ENCODE measurements at regions not wholly inside any gene's neighbourhood (a gene's known extent, or its start where the extent isn't known, plus 50 kb on each side); places are given as distances from the start of the nearest gene placed in this dataset.
"Not testable (repeated sequence)": the region's sequence is repeated elsewhere in the genome, so short reads cannot be mapped to it uniquely, and the experiment has no call there.

DNA sequence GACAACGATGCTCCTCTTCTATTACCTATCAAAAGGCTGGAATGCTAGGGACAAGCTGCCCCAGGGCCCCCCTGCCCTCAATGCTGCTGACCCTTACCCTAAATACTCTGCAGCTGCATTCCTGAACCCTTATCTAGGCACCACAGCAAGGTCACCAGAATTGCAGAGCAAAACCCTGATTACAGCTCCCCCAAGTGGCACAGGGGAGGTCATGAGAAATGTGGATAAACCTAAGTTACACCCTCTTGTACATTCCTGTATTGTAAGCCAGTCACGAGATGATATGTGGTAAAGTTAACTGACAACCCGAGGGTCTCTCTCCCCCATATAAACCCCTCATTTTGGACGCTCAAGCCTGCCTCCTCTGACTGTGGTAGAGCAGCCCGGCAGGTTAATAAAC lies 411.8 kb upstream of the STXBP6 start:
- CTCF ChIA-PET, result no interaction called here
- POLR2A ChIA-PET, result no interaction called here

GRCh38 chr14:25444381-25444780 lies 394.4 kb upstream of the STXBP6 start:
- ChIA-PET CTCF (no interaction called here), POLR2A (no interaction called here)

DNA sequence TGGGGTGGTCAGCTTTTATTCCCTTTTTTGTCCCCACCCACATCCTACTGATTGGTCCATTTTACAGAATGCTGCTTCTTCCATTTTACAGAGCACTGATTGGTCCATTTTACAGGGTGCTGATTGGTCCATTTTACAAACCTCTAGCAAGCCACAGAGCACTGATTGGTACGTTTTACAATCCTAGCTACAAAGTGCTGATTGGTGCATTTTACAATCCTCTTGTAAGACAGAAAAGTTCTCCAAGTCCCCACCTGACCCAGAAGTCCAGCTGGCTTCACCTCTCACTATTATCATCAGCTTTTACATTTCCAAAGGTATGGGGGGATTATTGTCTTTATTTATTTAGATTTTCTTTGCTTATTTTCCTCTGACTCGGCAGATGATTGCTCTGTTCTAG lies 390.4 kb upstream of the STXBP6 start:
- POLR2A ChIA-PET, CTCF ChIA-PET: not testable (repeated sequence)

DNA sequence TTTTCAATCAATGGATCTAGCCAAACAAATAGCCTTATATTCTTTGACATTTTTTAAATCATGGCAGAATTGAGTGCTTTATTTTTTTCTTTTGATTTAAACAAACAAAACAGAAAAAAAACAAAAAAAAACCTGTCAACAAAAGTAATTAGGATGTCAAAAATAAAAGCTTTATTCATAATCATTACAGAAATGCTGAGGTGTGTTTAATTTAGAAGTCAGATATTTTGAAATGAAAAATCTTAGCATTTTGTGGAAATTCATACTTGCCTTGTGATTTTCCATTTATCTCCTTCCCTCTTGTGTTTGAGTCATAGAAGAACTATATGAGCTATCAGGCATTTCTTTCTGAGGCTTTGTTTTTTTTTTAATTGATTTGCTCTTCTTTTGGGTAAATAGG lies 387.0 kb upstream of the STXBP6 start:
- POLR2A ChIA-PET, result no interaction called here
- CTCF ChIA-PET, result no interaction called here

DNA sequence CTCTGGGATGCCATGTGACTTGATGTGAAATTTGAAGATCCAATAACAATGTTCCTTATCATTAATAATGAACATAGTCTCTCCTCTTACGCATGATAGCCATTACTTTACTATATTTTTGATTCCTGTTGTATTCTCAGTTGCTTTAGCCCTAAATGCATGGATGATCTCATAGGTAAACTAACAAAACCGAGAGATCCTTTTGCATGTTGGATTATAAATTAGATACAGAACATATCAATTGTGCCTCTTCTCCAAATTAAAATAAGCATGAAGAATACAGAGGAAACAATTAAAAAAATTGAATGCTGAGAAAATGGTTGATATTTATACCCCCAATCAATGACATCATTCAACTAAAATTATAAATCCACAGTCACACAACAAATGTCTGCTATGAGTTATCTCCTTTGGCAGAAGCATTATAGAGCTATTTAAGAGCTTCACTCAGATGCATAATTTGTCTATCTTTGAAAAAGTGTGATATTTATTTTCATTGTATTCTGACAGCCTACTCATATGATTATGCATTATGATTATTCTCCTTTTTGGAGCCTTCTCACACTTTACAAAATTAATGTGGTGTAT lies 386.4 kb upstream of the STXBP6 start:
- POLR2A ChIA-PET, result no interaction called here
- CTCF ChIA-PET, result no interaction called here

GRCh38 chr14:25431211-25432076 lies 381.5 kb upstream of the STXBP6 start:
- CTCF ChIA-PET, result no interaction called here

DNA sequence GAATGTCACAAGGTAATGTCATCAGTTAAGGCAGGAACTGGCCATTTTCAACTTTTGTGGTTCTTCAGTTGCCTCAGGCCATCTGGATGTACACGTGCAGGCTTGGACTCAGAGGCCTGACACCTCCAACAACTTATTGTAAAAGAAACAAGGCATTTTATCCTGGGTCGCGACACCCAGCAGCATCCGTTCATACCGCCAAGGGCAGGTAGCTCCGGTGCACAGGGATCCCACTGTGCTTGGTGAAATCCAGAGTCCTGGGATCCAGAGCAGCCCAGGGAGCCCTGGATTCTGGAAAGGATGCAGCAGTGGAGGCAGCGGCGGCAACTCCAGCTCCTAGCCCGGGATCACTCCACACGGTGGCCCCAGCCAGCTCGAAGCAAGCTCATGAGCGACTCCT lies 380.9 kb upstream of the STXBP6 start:
- ChIA-PET CTCF (no interaction called here), POLR2A (no interaction called here)

More at GRCh38 chr14:25431211-25432076, 381.5 kb upstream of the STXBP6 start:
- POLR2A ChIA-PET, result no interaction called here

DNA sequence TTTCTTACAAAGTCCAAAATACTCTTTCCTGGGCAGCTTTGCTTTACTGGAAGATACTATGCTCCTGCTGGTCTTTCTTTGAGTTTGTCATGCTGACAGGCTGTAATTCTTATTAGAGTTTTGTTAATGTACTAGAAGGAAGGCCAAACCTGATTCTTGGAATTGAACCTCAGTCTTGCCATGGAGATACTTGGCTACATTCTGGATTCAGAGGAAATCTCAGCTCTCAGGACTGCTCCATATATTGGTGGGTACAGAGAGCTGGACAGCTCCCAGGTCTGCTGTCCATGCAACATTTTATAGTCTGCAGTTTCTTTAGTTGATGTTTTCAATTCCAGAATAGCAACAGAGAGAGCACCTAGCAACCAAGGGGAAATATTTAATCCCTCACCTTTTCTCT lies 363.1 kb upstream of the STXBP6 start:
- POLR2A ChIA-PET, result no interaction called here
- CTCF ChIA-PET, result no interaction called here

- ChIA-PET POLR2A (no interaction called here), CTCF (interaction anchor here (0.7 to 1.0 kb wide), 2 partner anchors 12 to 53 kb away, joined by 3 read pairs; no protein-coding TSS in a partner anchor)
Observed at GRCh38 chr14:25411781-25412757, 362.1 kb upstream of the STXBP6 start.

- CTCF ChIA-PET, result no interaction called here
Observed at GRCh38 chr14:25406818-25407217, 356.9 kb upstream of the STXBP6 start.

GRCh38 chr14:25400607-25401206 lies 350.8 kb upstream of the STXBP6 start:
- ChIA-PET POLR2A (no interaction called here), CTCF (interaction anchor here (0.9 kb wide), 1 partner anchor 11 kb away, joined by 3 read pairs; no protein-coding TSS in a partner anchor)

More at GRCh38 chr14:25406818-25407217, 356.9 kb upstream of the STXBP6 start:
- POLR2A ChIA-PET, result no interaction called here

DNA sequence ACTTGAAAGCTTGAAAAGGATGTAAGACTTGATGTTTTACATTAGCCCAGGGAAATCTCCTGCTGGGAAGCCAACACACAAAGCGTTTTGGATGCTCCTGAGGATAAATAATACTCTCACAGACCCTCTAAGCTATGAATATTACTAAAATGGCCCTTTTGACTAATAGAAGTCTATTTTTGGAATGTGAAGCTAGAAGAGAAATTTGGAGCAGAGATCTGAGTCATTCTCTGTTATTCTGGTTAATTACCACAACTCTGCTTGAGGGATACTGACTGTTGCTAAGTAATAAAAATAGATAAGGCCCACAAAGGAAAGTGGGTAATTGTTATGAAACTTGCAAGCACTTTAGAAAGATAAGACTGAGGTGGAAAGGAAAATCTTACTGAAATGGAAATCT lies 346.2 kb upstream of the STXBP6 start:
- ChIA-PET POLR2A (no interaction called here), CTCF (no interaction called here)

GRCh38 chr14:25394791-25395391 lies 344.9 kb upstream of the STXBP6 start:
- ChIA-PET CTCF (no interaction called here), POLR2A (no interaction called here)

GRCh38 chr14:25394356-25394755 lies 344.4 kb upstream of the STXBP6 start:
- ChIA-PET POLR2A (no interaction called here), CTCF (no interaction called here)

DNA sequence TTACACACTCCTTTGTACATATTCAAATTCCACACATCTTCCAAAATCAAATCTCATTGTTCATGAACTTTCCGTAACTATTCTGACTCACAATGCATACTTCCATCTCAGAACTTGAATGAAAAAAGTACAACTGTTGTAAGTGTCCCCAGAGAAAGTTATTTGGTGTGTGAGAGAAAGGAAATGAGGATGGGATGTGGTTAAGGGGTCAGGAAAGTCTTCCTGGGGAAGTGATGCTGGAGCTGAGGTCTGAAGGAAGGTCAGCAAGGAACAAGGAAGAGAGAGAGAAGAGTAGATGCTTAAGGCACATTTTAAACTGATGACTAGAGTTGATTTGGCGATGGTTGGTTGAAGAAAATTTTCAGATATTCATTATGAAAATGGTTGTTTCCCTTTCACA lies 340.0 kb upstream of the STXBP6 start:
- CTCF ChIA-PET, result no interaction called here

GRCh38 chr14:25381498-25381897 lies 331.6 kb upstream of the STXBP6 start:
- ChIA-PET POLR2A (no interaction called here), CTCF (no interaction called here)

More for the DNA sequence above, 340.0 kb upstream of the STXBP6 start:
- POLR2A ChIA-PET, result no interaction called here

DNA sequence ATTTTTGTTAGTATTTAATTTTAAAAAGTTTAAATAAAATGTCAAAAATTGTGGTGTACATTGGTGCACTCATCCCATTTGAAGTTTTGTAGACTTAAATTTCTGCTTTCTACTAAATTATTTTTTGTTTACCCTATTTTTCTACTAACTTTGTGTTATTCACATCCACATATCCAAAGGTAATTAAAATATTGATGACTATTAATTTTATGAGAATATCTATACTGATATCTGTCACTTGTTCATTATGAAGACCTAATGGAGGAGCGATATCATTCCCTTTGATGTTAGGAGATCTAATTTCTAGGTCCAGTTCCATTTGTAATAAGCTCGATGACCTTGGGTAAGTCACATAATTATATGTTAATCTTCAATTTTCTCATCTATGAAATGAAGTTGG lies 325.7 kb upstream of the STXBP6 start:
- ChIA-PET CTCF (no interaction called here), POLR2A (no interaction called here)

DNA sequence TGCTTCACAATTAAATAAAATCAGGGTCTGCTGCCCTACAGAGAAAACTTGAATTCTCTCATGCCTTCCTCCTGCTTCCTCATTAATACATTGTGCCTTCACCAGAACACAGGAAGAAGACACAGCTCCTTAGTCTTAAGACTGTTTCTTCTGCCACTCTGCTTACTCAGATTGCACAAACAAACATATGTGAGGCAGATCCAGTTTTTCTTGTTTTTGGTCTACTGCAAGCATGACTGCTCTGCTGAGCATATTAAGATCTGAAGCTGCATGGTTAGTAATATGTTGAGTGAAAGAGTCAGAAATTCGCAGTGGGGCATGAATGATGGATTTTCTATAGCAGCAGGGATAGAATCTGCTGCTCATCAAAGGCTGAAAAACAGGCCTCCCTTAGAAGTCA lies 321.1 kb upstream of the STXBP6 start:
- ChIA-PET CTCF (no interaction called here), POLR2A (no interaction called here)

- POLR2A ChIA-PET, CTCF ChIA-PET: not testable (repeated sequence)
Observed at GRCh38 chr14:25370057-25370456, 320.1 kb upstream of the STXBP6 start.

DNA sequence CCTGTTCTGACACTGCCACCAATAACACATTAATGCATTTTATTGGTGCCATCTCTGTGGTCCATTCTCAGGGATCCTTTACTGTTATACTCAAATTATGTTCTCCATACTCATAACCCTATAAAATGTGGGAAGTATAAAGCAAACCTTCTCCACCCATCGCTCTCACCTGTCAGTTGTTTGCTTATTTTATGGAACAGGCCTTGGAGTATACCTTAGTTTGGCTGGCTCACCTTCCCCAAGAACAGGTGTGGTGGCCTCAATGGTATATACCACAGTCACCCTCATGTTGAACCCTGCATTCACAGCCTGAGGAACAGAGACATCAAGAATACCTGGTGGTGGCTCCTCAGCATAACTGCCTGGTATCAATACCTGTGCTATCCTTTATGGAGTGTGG lies 308.4 kb upstream of the STXBP6 start:
- ChIA-PET CTCF (no interaction called here), POLR2A (no interaction called here)

Data from activated CD8-positive, alpha-beta memory T cell treated with anti-CD3 and anti-CD28 coated beads for 36 hours (primary cell).